Heart left ventricle (tissue), 13 donors: ENCODE measurements at regions not wholly inside any gene's neighbourhood (a gene's known extent, or its start where the extent isn't known, plus 50 kb on each side); places are given as distances from the start of the nearest gene placed in this dataset.

Experiments used
- CTCF ChIP-seq, 12 donors: fragments of 200-600 bp; sonication (generic) in 4 of 12; IDR thresholded peaks; one replicate each; pipeline versions ENCODE4 v1.5.0 to v1.8.0; 2018 to 2022; ENCODE audit warnings: antibody characterized with exemption in 12 of 12, mild to moderate bottlenecking in 5 of 12
- POLR2A ChIP-seq, 2 donors: fragments of 450-650 bp; IDR thresholded peaks; one replicate each; pipeline ENCODE4 v1.6.1; 2017; ENCODE audit warnings: antibody characterized with exemption in 2 of 2, mild to moderate bottlenecking in 2 of 2, moderate library complexity in 2 of 2
- donor health status: ischemic (EF 13 %, LVEDD 7.1; RV severe dilation, severe dysfunction).
- donor health status: DM: no; HTN: yes; CAD: no.
- donor health status: DM: no; HTN: no; CAD: no.
- donor health status: ischemic (EF 25% LVEDD 6.9; RV normal size, moderate dysfunction).
- donor health status: ischemic (EF 25% LVEDD 5.7; RV mildly dilated, moderate dysfunction).
- donor health status: ischemic (EF 35%, LVEDD 5.7; RV mildly dilated, moderate dysfunction).
- donor health status: nonischemic (EF 11% LVEDD 7.7; RV severe dilation, severe dysfunction).
- donor health status: DM: yes; HTN: yes; CAD: no.
- donor health status: PGD.
- donor health status: ischemic (EF 29% LVEDD 5.4; RV normal size, mild dysfunction).
- donor health status: nonischemic (EF 23%, LVEDD 6.1; RV moderate dilation, normal function).

- TF ChIP-seq CTCF (IDR thresholded peaks at IDR 0.05): no peak
- no peak for TF ChIP-seq POLR2A (IDR thresholded peaks at IDR 0.05)
These were observed 179.4 kb upstream of the IRX6 start for GRCh38 chr16:55144651-55145050.
